EH (cell line): ENCODE measurements at regions not wholly inside any gene's neighbourhood (a gene's known extent, or its start where the extent isn't known, plus 50 kb on each side); places are given as distances from the start of the nearest gene placed in this dataset.

Source experiments
- DNase-seq: peaks from one replicate; pipeline ENCODE4 v3.0.0-alpha.2; 2015; ENCODE audit warnings: low read depth

DNA sequence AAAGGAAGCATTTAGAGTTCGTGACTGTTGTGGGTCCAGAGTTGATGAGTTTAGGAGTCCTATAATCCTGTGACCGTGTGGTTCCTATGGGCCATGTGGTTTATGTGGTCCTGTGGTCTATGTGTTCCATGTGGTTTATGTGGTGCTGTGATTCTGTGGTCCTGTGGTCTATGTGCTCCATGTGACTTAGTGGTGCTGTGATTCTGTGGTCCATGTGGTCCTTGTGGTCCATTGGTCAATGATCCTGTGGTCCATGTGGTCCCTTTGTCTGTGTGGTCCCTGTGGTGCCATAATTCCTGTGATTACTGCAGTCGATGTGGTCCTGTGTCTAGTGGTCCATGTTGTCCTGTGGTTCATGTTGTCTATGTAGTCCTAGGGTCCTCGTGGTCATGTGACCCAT lies 167.3 kb downstream of the TMEM18 start:
- DNase-seq, result no peak

DNA sequence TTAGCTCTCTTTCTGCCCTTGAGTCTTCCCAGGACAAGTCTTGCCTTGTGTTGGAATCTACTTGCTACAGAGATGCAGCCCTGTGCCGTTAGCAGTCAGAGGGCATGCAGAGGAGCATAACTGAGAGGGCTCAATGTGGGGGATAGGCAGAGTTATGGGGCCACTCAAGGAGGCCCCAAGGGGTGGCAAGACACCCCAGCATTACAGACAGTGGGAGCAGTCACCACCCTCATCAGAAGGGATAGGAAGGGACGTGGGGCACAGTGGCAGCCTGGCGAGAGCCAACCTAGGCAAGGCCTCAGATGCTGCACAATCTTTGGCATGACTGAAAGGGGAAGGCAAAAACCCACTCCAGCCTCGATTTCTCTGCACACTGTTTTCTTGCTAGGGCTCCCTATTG lies 169.1 kb downstream of the TMEM18 start:
- DNase-seq, result no peak

DNA sequence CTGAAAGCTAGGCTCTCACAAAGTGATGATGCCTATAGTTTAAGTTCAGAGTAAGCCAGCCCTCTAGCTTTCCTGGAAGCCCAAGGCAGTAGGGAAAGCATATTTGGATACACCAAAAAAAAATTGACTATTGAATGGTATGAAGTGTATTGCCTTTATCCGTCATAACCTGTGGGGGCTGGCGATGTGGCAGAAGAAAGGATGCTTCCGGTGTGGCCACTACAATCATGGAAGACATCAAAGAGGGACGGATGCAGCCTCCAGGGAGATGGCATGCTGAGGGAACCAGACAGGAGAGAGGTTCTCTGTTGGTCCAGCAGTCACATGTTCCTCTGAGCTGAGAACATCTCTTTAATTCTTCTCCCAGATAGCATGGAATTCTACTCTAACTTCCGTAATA lies 170.3 kb downstream of the TMEM18 start:
- no peak for DNase-seq

GRCh38 chr2:506451-506850 lies 170.8 kb downstream of the TMEM18 start:
- DNase-seq, result no peak

DNA sequence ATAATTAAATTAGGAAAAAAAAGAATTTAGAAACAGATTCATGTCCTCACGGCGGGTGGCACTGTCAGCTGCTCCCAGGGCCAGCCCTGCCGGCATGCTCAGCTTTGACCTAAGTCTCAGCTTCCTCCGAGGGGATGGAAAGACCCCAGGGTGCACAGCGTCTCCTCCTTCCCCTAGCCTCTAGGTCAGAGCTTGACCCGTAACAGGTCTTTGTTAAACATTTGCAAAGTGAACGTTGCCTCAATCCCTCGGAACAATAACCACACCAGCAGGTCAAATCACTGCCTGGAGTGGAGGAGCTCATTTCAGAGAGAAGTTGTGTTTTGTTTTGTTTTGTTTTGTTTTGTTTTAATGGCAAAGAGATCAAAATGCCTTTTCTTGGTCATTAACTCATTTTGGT lies 171.3 kb downstream of the TMEM18 start:
- DNase-seq, result no peak

- DNase-seq, result no peak
Observed at GRCh38 chr2:503288-503999, 173.8 kb downstream of the TMEM18 start.

GRCh38 chr2:502831-503230 lies 174.4 kb downstream of the TMEM18 start:
- no peak for DNase-seq

DNA sequence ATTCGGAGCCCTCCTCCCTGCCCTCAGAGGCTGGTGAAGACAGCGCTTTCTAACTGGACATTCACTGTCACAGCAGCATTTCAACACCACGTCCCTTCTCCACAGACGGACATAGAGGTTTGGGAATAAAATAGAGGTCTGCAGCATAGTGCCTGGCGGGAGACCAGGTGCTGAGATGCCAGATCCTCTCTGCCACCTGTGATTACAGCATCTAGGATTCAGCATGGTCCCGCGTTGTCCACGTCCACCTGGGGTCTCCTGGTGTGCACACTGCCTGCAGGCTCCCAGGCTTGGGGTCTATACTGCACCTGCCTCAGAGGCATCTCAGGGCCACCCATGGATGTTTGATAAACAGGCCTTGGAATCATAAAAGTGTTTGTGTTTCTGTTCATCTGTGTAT lies 175.5 kb downstream of the TMEM18 start:
- DNase-seq, result no peak

DNA sequence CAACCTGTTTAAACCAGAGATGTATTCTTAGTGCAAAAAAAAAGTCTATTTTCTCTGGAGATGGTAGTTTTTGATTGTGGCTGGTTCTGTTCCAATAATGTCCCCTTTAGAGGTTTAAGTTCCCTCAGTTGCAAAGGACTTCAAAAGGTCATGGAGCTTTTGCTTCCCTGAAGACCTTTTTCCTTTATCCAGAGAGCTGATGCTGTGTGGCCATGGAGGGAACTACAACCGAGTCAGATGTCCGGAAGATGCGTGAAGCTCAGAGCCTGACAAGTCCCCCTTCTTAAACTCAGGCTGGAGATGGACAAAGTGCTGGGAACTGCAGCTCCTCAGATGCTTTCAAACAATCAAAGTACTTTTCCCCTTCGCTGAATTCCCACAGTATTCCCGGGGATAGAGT lies 176.1 kb downstream of the TMEM18 start:
- DNase-seq, result no peak

- no peak for DNase-seq
Observed at GRCh38 chr2:499726-500125, 177.5 kb downstream of the TMEM18 start.

GRCh38 chr2:498493-499178 lies 178.6 kb downstream of the TMEM18 start:
- no peak for DNase-seq

DNA sequence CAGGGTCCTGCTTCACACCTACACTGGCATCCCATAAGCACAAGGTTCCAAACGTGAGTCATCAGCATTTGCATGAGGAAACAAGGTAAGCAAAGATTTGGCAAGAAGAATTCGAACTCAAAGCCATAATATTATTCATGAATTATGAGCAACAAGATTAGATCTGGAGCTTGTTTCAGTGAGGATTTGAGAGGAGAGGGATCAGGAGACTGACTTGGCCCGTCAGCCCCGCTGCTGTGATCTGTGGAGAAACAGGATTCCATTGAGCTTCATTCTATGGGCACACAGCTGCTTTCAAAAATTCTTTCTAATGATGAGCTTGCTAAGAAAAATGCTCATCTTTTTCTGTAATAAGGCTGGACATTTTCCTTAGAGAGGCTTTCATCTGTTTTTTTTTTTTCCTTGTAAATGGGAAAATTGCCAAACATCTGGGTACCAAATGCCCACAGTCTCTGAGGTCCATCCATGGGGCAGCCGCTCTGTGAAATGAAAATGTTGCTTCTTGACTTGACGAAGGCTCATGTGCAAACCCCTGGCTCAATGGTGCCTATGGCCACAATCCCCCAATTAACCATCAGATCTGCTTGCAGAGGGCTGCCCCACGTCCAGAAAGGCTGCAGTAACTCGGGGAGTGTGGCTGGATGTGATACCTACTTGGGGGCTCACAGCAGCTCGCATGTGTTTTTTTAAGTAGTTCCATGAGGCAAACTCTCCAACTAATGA lies 179.3 kb downstream of the TMEM18 start:
- DNase-seq, result no peak

DNA sequence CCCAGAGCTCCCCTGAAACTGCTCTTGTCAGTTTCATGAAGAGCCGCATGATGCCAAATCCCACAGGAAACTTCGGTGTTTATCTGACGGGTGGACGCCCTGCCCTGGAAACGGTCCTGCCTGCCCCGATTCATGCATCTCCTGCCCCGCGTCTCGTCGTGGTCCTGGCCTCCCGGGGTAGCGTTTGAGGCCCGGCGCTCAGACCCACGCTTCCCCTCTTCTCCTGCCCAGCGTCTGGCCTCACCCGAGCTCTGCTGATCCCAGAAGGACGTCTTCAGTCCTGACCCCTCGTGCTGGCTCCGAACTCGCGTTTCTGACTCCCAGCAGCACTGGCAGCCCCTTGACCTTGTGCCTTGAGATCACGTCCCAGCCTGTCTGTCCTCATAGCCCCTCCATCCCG lies 180.5 kb downstream of the TMEM18 start:
- DNase-seq, result no peak

DNA sequence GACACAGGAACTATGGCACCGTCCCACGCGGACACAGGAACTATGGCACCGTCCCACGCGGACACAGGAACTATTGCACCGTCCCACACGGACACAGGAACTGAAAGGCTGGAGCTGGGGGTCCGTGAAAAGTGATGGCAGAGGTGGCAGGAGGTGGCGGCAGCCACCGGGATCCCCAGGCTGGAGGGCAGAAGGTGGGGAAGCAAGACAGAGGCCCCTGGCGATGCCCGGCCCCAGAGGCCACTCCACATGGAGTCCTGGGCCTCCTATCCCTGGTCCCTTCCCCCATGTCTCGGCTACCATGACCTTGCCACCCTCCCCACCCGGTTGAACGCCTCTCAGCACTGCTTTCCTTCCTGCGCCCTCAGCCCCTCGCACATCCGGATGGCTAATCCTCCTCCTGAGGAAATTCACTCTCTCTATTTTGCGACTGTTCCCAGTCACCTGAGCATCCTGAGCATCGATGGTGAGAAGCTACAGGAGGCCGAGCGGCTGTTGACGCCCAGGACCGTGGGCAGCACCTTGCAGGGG lies 181.4 kb downstream of the TMEM18 start:
- DNase-seq, result no peak

DNA sequence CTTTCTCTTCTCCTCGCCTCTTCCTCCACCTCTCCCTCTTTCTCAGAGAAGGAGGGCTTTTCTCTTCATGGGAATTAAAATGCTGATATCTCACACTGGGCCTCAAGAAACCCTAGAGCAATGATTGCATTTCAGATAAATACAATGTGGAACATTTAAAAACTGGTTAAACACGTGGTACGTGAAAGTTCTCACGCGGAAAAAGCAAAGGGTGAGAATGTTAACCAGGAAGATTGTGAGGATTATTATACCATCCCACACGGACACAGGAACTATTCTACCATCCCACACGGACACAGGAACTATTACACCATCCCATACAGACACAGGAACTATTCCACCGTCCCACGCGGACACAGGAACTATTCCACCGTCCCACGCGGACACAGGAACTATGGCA lies 182.4 kb downstream of the TMEM18 start:
- no peak for DNase-seq

DNA sequence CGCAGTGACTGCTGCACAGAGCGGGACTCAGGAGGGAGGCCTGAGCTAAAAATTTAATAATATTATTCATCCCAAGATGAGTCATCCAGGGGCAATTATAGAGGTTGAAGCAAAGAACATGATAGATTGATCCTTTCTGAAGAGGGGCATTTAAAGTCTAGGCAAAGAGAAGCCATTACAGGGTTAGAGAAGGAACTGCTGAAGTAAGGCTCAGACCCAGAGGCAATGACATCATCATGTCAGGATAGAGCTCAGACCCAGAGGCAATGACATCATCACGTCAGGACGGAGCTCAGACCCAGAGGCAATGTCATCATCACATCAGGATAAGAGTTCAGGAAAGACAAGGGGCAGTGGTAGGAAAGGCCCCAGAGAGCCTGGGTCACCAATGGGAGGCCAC lies 184.0 kb downstream of the TMEM18 start:
- DNase-seq, result no peak

DNA sequence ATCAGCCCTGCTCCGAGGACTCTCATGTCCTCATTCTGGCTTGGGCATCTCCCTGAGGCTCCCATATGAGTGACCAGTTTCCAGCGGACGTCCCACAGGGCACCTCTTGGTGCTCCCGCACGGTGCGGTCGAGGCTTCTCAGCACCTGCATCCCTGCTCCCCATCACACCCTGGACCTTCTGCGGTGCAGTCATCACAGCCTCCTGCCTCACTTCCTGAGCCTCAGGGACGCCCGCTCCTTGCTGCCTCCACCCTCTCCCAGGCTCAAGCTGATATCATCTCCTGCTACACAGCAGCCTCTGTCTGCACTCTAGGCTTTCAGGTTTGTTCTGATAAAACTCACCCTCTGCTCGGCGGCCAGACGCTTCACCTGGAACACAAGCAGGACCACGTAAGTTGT lies 185.0 kb downstream of the TMEM18 start:
- no peak for DNase-seq

GRCh38 chr2:489838-490237 lies 187.4 kb downstream of the TMEM18 start:
- DNase-seq, result no peak

GRCh38 chr2:489084-489483 lies 188.1 kb downstream of the TMEM18 start:
- no peak for DNase-seq

DNA sequence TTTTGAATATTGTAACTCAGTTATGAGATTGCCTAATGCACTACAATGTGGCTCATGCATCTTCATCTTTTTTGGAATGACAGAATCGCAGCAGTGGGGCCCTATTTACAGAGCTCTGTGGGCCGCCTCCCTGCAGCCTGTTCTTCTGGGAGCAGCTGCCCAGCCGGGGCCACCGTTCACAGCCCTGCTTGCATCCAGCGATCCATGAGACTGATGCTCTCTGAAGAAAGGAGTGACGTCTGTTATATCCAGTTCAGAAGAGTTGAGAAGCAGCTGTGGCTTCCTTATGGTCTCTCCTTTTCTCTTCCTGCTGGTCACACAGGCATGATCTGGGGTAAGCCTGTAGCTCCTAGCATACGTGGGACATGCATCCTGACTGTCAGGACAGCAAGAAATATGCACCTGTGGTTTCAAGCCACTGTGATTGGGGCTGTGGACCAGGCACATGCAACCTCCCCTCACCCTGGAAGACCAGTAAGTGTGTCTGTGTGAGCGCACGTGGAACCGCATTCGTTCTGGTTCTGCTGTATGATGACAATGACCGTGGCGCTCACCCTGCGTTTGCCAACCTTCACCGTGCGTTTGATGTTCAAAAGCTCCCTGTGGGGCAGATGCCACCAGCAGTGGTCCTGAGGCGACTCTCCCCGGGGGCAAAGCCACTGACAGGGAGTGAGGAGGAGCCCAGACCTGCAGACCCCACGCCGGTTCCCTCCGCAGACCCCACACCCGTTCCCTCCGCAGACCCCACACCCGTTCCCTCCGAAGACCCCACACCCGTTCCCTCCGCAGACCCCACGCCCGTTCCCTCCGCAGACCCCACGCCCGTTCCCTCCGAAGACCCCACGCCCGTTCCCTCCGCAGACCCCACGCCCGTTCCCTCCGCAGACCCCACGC lies 189.8 kb downstream of the TMEM18 start:
- no peak for DNase-seq

DNA sequence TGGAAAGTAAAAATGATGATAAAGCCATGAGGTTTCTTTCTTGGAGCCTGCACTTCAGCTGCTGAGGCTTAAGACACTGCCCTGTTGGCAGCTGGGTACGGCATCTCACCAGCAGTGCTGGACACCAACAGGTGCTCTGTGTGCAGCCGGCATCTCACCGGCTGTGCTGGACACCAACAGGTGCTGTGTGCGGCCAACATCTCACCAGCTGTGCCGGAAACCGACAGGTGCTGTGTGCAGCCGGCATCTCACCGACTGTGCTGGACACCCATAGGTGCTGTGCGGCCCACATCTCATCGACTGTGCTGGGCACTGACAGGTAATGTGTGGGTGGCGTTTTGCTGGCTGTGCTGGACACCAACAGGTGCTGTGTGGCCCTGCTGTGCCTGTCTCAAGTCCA lies 190.8 kb downstream of the TMEM18 start:
- DNase-seq, result no peak

- no peak for DNase-seq
Observed at GRCh38 chr2:481388-481787, 193.5 kb upstream of the ALKAL2 start.
